Activated B cell treated with CpG ODN at 0.5 μM for 24 hours (primary cell): ENCODE measurements at regions not wholly inside any gene's neighbourhood (a gene's known extent, or its start where the extent isn't known, plus 50 kb on each side); places are given as distances from the start of the nearest gene placed in this dataset.

ENCODE experiments used
- ATAC-seq: fragments of 200-7000 bp; cut with Tn5 transposase; one replicate; pipeline ENCODE4 v1.10.0; 2021; ENCODE audit warnings: low read depth, mild to moderate bottlenecking, moderate library complexity
- CTCF ChIA-PET: fragments of 350-600 bp; sonication (Branson Sonifier 250); formaldehyde crosslinking; loops from one replicate; lab custom pipeline; 2021; ENCODE audit warnings: antibody characterized with exemption; lab: Charles Lee
- POLR2A ChIA-PET: fragments of 350-600 bp; sonication (Branson Sonifier 250); formaldehyde crosslinking; loops from one replicate; lab custom pipeline; 2021; ENCODE audit warnings: antibody characterized with exemption; lab: Charles Lee
- DNase-seq: peaks from one replicate; pipeline ENCODE4 v3.0.0; 2022
- H3K27ac Mint-ChIP-seq: one replicate; pipeline ENCODE4 v1.8.0; 2020; ENCODE audit warnings: mixed read lengths
- H3K27me3 Mint-ChIP-seq: one replicate; pipeline ENCODE4 v1.8.0; 2021; ENCODE audit warnings: mixed read lengths
- H3K36me3 Mint-ChIP-seq: one replicate; pipeline ENCODE4 v1.8.0; 2021; ENCODE audit warnings: low read depth, mixed read lengths
- H3K4me1 Mint-ChIP-seq: one replicate; pipeline ENCODE4 v1.8.0; 2021; ENCODE audit warnings: mixed read lengths
- H3K4me3 Mint-ChIP-seq: one replicate; pipeline ENCODE4 v1.8.0; 2020; ENCODE audit warnings: mild to moderate bottlenecking, mixed read lengths
- H3K9me3 Mint-ChIP-seq: one replicate; pipeline ENCODE4 v1.8.0; 2020; ENCODE audit warnings: mixed read lengths
- CTCF ChIP-seq: fragments of 200-600 bp; IDR thresholded peaks from one replicate; pipeline ENCODE4 v1.8.0; 2022; ENCODE audit warnings: antibody characterized with exemption, mild to moderate bottlenecking
- intact Hi-C: fragments of 100-400 bp; cut with micrococcal nuclease; formaldehyde crosslinking; loops from one replicate; pipeline ENCODE4 v1.15.1; 2024

GRCh38 chr18:70503060-70503459 lies 214.2 kb downstream of the SOCS6 start:
- no peaks in the 10 kb centered on the region for H3K4me1 Mint-ChIP-seq
- DNase-seq (no peak), ATAC-seq (no peak)
- no peak overlapping the region for H3K27ac Mint-ChIP-seq
- no peak for TF ChIP-seq CTCF
- H3K36me3 Mint-ChIP-seq = no peaks in the 10 kb centered on the region
- ChIA-PET CTCF (interaction anchor here (1.6 kb wide), 1 partner anchor 13 kb away, joined by 3 read pairs; no protein-coding TSS in a partner anchor), POLR2A (no interaction called here)
- H3K4me3 Mint-ChIP-seq = no peak overlapping the region
- no peaks in the 10 kb centered on the region for H3K27me3 Mint-ChIP-seq
- intact Hi-C loops = no loop called here
- H3K9me3 Mint-ChIP-seq = no peaks in the 10 kb centered on the region

- CTCF ChIA-PET = interaction anchor here (2.3 kb wide), 1 partner anchor 11 kb away, joined by 14 read pairs; no protein-coding TSS in a partner anchor
Measured at GRCh38 chr18:70501358-70501757, 212.5 kb downstream of the SOCS6 start.

GRCh38 chr18:70500748-70501147 lies 211.9 kb downstream of the SOCS6 start:
- Mint-ChIP-seq H3K27me3 (no peaks in the 10 kb centered on the region), H3K9me3 (no peaks in the 10 kb centered on the region), H3K36me3 (no peaks in the 10 kb centered on the region), H3K27ac (no peak overlapping the region), H3K4me1 (no peaks in the 10 kb centered on the region), H3K4me3 (no peak overlapping the region)
- no peak for ATAC-seq
- intact Hi-C loops = no loop called here
- ChIA-PET CTCF (interaction anchor here (2.3 kb wide), 1 partner anchor 10 kb away, joined by 14 read pairs; no protein-coding TSS in a partner anchor), POLR2A (no interaction called here)
- no peak for DNase-seq
- no peak for TF ChIP-seq CTCF

More at GRCh38 chr18:70501358-70501757, 212.5 kb downstream of the SOCS6 start:
- Mint-ChIP-seq H3K9me3 (no peaks in the 10 kb centered on the region), H3K27me3 (no peaks in the 10 kb centered on the region), H3K27ac (no peak overlapping the region), H3K4me3 (no peak overlapping the region), H3K4me1 (no peaks in the 10 kb centered on the region), H3K36me3 (no peaks in the 10 kb centered on the region)
- POLR2A ChIA-PET = no interaction called here
- no peak for TF ChIP-seq CTCF
- DNase-seq (no peak), ATAC-seq (no peak)
- intact Hi-C loops = no loop called here

GRCh38 chr18:70499218-70499691 lies 210.4 kb downstream of the SOCS6 start:
- H3K9me3 Mint-ChIP-seq = no peaks in the 10 kb centered on the region
- intact Hi-C loops = no loop called here
- H3K36me3 Mint-ChIP-seq = no peaks in the 10 kb centered on the region
- TF ChIP-seq CTCF = no peak
- H3K4me3 Mint-ChIP-seq = no peak overlapping the region
- ChIA-PET CTCF (interaction anchor here (2.3 kb wide), 1 partner anchor 8 kb away, joined by 14 read pairs; no protein-coding TSS in a partner anchor), POLR2A (no interaction called here)
- no peaks in the 10 kb centered on the region for H3K27me3 Mint-ChIP-seq
- ATAC-seq = peak; percentile 61
- no peak for DNase-seq
- no peaks in the 10 kb centered on the region for H3K4me1 Mint-ChIP-seq
- no peak overlapping the region for H3K27ac Mint-ChIP-seq

GRCh38 chr18:70496353-70497294 lies 207.8 kb downstream of the SOCS6 start:
- H3K9me3 Mint-ChIP-seq = no peaks in the 10 kb centered on the region
- H3K4me1 Mint-ChIP-seq = no peaks in the 10 kb centered on the region
- H3K36me3 Mint-ChIP-seq = no peaks in the 10 kb centered on the region
- no peak for DNase-seq
- intact Hi-C loops = no loop called here
- ChIA-PET POLR2A (no interaction called here), CTCF (interaction anchor here (0.5 to 1.2 kb wide), 2 partner anchors 14 to 1151 kb away, joined by 3 read pairs; no protein-coding TSS in a partner anchor)
- peaks cover under 1% of the 10 kb centered on the region for H3K27me3 Mint-ChIP-seq
- no peak for TF ChIP-seq CTCF
- no peak overlapping the region for H3K27ac Mint-ChIP-seq
- ATAC-seq = no peak
- H3K4me3 Mint-ChIP-seq = no peak overlapping the region
